OCI-LY3 (cell line): ENCODE measurements at regions not wholly inside any gene's neighbourhood (a gene's known extent, or its start where the extent isn't known, plus 50 kb on each side); places are given as distances from the start of the nearest gene placed in this dataset.

Experiments used
- H2AFZ ChIP-seq: fragments of 200-600, 300-600 bp; shearing (Covaris generic); 2 replicates; pipeline ENCODE4 v1.6.0; 2014; ENCODE audit warnings: antibody characterized with exemption, low read depth, low read length
- H3K27ac ChIP-seq: fragments of 200-600, 300-600 bp; sonication (generic); 2 replicates; pipeline ENCODE4 v1.5.1; 2014; ENCODE audit warnings: mild to moderate bottlenecking, low read length, moderate library complexity, mixed read lengths
- H3K27me3 ChIP-seq: fragments of 200-600, 300-600 bp; sonication (generic); 2 replicates; pipeline ENCODE4 v1.6.1; 2014; ENCODE audit warnings: low read depth, low read length, mixed read lengths
- H3K36me3 ChIP-seq: fragments of 200-600, 300-600 bp; sonication (generic); replicated peaks from 2 replicates; pipeline ENCODE3; 2014; ENCODE audit warnings: low read depth, low read length, mixed read lengths
- H3K4me1 ChIP-seq: fragments of 300-600, 200-600 bp; sonication (generic); 2 replicates; pipeline ENCODE4 v1.6.1; 2014; ENCODE audit warnings: low read length, mixed read lengths
- H3K4me2 ChIP-seq: fragments of 200-600, 300-600 bp; sonication (generic); 2 replicates; pipeline ENCODE4 v1.6.1; 2014; ENCODE audit warnings: low read length, mixed read lengths
- H3K4me3 ChIP-seq: fragments of 300-600, 200-600 bp; sonication (generic); 2 replicates; pipeline ENCODE4 v1.5.1; 2014; ENCODE audit warnings: antibody characterized with exemption, mild to moderate bottlenecking, low read length, moderate library complexity
- H3K79me2 ChIP-seq: fragments of 300-600, 200-600 bp; shearing (Covaris generic); 2 replicates; pipeline ENCODE4 v1.6.1; 2014; ENCODE audit warnings: mild to moderate bottlenecking, low read length, mixed read lengths
- H3K9ac ChIP-seq: fragments of 300-600, 200-600 bp; shearing (Covaris generic); 2 replicates; pipeline ENCODE4 v1.6.0; 2014; ENCODE audit warnings: mild to moderate bottlenecking, low read length, moderate library complexity
- H3K9me3 ChIP-seq: fragments of 200-600, 300-600 bp; shearing (Covaris generic); 2 replicates; pipeline ENCODE4 v1.6.1; 2014; ENCODE audit warnings: low read length, mixed read lengths; ENCODE audit not compliant: insufficient read depth
- H4K20me1 ChIP-seq: fragments of 200-600, 300-600 bp; sonication (generic); 2 replicates; pipeline ENCODE4 v1.6.1; 2016; ENCODE audit warnings: low read length, mixed read lengths; ENCODE audit not compliant: insufficient read depth
- EZH2phosphoT487 ChIP-seq: fragments of 200-600 bp; shearing (Covaris generic); IDR thresholded peaks from 2 replicates; pipeline ENCODE4 v1.6.1; 2018; ENCODE audit warnings: antibody characterized with exemption, mixed run types, low read depth
- TF ChIP-seq, protein P1 (sequence below): fragments of 200-600, 300-600 bp; sonication (generic); IDR thresholded peaks from 2 replicates; pipeline ENCODE4 v1.5.1; 2014; ENCODE audit warnings: antibody characterized with exemption, low read length, low read depth

DNA sequence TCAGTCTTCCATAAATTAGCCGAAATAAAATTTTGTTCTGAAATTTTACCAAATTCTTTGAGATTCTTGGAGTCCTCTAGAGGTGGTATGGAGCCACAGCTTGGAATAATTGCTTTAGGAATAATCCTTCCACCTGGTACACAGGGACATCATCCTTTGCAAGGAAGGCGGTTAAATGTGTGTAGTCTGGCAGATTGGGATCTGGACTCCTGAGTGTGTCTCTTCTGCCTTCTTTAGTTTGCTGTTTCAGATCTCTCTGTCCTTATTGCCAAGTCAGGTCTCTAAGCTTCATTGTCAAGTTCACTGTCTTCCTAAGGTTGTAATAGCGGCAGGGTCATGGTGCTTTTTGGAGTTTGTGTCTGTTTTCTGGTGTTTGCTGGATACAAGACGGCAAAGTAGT lies 393.9 kb upstream of the RGS6 start:
- no peak overlapping the region for H3K27ac ChIP-seq
- no peaks in the 10 kb centered on the region for H3K27me3 ChIP-seq
- peaks cover 27% of the 10 kb centered on the region for H3K4me1 ChIP-seq
- H4K20me1 ChIP-seq: no peaks in the 10 kb centered on the region
- no peak overlapping the region for H2AFZ ChIP-seq
- no peak overlapping the region for H3K4me2 ChIP-seq
- TF ChIP-seq EZH2phosphoT487: no peak
- TF ChIP-seq, protein P1, sequence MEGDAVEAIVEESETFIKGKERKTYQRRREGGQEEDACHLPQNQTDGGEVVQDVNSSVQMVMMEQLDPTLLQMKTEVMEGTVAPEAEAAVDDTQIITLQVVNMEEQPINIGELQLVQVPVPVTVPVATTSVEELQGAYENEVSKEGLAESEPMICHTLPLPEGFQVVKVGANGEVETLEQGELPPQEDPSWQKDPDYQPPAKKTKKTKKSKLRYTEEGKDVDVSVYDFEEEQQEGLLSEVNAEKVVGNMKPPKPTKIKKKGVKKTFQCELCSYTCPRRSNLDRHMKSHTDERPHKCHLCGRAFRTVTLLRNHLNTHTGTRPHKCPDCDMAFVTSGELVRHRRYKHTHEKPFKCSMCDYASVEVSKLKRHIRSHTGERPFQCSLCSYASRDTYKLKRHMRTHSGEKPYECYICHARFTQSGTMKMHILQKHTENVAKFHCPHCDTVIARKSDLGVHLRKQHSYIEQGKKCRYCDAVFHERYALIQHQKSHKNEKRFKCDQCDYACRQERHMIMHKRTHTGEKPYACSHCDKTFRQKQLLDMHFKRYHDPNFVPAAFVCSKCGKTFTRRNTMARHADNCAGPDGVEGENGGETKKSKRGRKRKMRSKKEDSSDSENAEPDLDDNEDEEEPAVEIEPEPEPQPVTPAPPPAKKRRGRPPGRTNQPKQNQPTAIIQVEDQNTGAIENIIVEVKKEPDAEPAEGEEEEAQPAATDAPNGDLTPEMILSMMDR: no peak
- no peak overlapping the region for H3K4me3 ChIP-seq
- no peak overlapping the region for H3K9ac ChIP-seq
- no peaks in the 10 kb centered on the region for H3K9me3 ChIP-seq
- H3K36me3 ChIP-seq: no peaks in the 10 kb centered on the region
- no peaks in the 10 kb centered on the region; the same call in 1 of the 2 replicates for H3K79me2 ChIP-seq

DNA sequence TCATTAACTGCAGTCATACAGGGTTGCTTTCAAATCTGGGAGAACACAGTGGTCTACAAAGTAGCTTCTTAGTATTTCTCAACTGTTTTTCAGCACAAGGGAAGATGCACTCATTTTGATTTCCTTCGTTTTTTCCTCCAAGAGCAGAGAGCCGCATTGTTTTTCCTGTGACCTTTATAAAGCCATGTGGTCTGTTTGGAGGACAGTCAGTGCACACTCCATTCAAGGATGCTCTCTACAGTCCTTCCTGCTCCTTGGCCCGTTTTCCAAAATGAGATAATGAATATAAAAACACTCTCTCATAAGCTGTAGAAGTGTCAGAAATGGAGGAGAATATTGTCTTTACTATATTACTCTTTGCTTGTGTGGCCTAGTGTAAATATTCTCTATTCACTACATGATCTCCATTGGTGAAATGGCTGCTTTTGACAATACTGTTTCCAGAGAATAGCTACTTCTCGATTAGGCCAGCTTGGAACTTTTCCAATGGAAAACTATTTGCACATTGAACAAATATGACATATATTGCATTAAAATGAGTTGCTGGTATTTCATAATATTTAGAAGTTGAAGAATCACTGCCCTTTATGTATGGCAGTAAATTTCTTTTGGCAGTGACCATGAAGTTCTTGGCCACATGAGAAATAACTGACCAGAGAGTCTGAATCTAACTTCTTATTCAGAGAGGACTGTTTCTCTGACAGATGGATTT lies 393.1 kb upstream of the RGS6 start:
- H3K9ac ChIP-seq: no peak overlapping the region
- H3K27me3 ChIP-seq: no peaks in the 10 kb centered on the region
- no peak overlapping the region for H3K27ac ChIP-seq
- no peaks in the 10 kb centered on the region for H3K36me3 ChIP-seq
- no peaks in the 10 kb centered on the region; the same call in 1 of the 2 replicates for H3K79me2 ChIP-seq
- H4K20me1 ChIP-seq: no peaks in the 10 kb centered on the region
- H3K4me2 ChIP-seq: no peak overlapping the region
- TF ChIP-seq EZH2phosphoT487: no peak
- no peaks in the 10 kb centered on the region for H3K9me3 ChIP-seq
- peaks cover 20% of the 10 kb centered on the region for H3K4me1 ChIP-seq
- H2AFZ ChIP-seq: no peak overlapping the region
- H3K4me3 ChIP-seq: no peak overlapping the region

DNA sequence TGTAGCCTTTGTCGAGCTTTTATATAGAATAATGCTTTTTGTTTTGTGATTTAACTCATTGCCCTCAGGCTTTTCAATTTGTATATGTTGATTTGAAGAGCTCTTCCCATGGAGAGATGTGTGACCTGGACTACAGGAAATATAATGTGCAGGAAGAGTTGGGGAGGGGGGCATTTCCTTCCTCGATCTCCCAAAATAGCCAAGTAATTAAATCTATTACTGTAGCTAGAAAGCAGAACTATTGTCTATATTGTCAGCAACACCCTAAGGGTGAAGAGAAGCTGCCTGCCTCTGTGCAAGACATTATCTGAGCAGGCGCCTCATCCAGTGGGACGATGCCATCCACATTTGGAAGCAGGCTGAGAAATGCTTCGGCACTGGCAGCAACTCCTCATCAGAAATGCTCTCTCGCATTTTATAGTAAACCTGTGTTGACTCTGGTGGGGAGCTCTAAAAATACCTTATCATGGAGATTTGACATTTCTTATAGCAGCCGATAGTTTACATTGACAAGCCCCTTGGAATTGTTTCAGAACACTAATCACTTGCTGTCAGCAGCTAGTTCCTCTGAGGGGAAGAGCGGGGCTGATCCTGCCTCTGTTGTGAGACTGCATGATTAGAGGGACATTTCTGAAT lies 392.5 kb upstream of the RGS6 start:
- no peaks in the 10 kb centered on the region for H3K79me2 ChIP-seq
- no peak overlapping the region for H2AFZ ChIP-seq
- no peaks in the 10 kb centered on the region for H3K36me3 ChIP-seq
- no peaks in the 10 kb centered on the region for H4K20me1 ChIP-seq
- H3K9me3 ChIP-seq: no peaks in the 10 kb centered on the region
- no peak overlapping the region for H3K27ac ChIP-seq
- no peaks in the 10 kb centered on the region for H3K27me3 ChIP-seq
- no peak overlapping the region for H3K4me2 ChIP-seq
- H3K4me3 ChIP-seq: no peak overlapping the region
- TF ChIP-seq, protein P1: no peak
- TF ChIP-seq EZH2phosphoT487: no peak
- H3K9ac ChIP-seq: no peak overlapping the region
- H3K4me1 ChIP-seq: peaks cover 14% of the 10 kb centered on the region

DNA sequence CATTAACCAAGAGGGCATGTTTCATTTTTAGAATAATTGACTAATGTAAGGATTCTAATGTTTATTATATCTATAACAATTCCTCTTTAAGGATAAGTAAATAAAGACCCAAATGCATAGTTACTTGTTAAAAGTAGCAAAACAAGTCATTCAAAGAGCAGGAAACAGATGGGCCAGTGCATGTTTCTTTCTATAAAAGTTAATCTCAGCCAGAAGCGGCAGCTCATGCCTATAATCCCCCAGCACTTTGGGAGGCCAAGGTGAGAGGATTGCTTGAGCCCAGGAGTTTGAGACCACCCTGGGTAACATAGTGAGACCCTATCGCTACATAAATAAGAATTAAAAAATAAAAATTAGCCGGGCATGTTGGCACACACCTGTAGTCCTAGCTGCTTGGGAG lies 391.0 kb upstream of the RGS6 start:
- peaks cover 13% of the 10 kb centered on the region for H3K4me1 ChIP-seq
- H3K27ac ChIP-seq: no peak overlapping the region
- H3K79me2 ChIP-seq: no peaks in the 10 kb centered on the region
- H2AFZ ChIP-seq: no peak overlapping the region
- no peak overlapping the region for H3K4me2 ChIP-seq
- no peak overlapping the region for H3K4me3 ChIP-seq
- no peaks in the 10 kb centered on the region for H3K36me3 ChIP-seq
- TF ChIP-seq EZH2phosphoT487: no peak
- TF ChIP-seq, protein P1: no peak
- no peak overlapping the region for H3K9ac ChIP-seq
- no peaks in the 10 kb centered on the region for H3K27me3 ChIP-seq
- no peaks in the 10 kb centered on the region for H4K20me1 ChIP-seq
- no peaks in the 10 kb centered on the region for H3K9me3 ChIP-seq
